ENCODE measurements at regions not wholly inside any gene's neighbourhood (a gene's known extent, or its start where the extent isn't known, plus 50 kb on each side); places are given as distances from the start of the nearest gene placed in this dataset.

GRCh38 chr7:41573015-41573414, 129.9 kb downstream of the INHBA start:
- no peak overlapping the region for H3K27ac ChIP-seq
- no peak for DNase-seq
- H3K9me3 ChIP-seq = no peaks in the 10 kb centered on the region
- TF ChIP-seq CTCF (IDR thresholded peaks at IDR 0.05) (no peak), POLR2A (IDR thresholded peaks at IDR 0.05) (no peak)
- peak in 1 of 4 donors; percentile 75 for ATAC-seq
- no peaks in the 10 kb centered on the region for H3K36me3 ChIP-seq
- 71% methylated on average over 2 of the region's 2 CpGs for WGBS (ENCODE audit: insufficient coverage, low coverage, low lambda C conversion rate, missing lambda C conversion rate)
- intact Hi-C loops (cut with DNase I) = no loop called here
- no peaks in the 10 kb centered on the region for H3K4me1 ChIP-seq
- no peaks in the 10 kb centered on the region for H3K27me3 ChIP-seq
- no peak overlapping the region for H3K4me3 ChIP-seq

GRCh38 chr7:41571573-41571972, 131.3 kb downstream of the INHBA start:
- H3K4me3 ChIP-seq = no peak overlapping the region
- ATAC-seq = no peak
- intact Hi-C loops (cut with DNase I) = no loop called here
- H3K4me1 ChIP-seq = no peaks in the 10 kb centered on the region
- no peaks in the 10 kb centered on the region for H3K9me3 ChIP-seq
- no peak for DNase-seq
- H3K27me3 ChIP-seq = no peaks in the 10 kb centered on the region
- H3K27ac ChIP-seq = no peak overlapping the region
- H3K36me3 ChIP-seq = no peaks in the 10 kb centered on the region
- WGBS (ENCODE audit: insufficient coverage, low coverage, low lambda C conversion rate, missing lambda C conversion rate) = 71% methylated on average over 5 of the region's 5 CpGs
- TF ChIP-seq POLR2A (IDR thresholded peaks at IDR 0.05) (no peak), CTCF (IDR thresholded peaks at IDR 0.05) (no peak)

- Histone ChIP-seq H3K4me1 (no peaks in the 10 kb centered on the region), H3K27me3 (no peaks in the 10 kb centered on the region), H3K9me3 (no peaks in the 10 kb centered on the region), H3K36me3 (no peaks in the 10 kb centered on the region), H3K27ac (no peak overlapping the region), H3K4me3 (no peak overlapping the region)
- TF ChIP-seq CTCF (IDR thresholded peaks at IDR 0.05) (no peak), POLR2A (IDR thresholded peaks at IDR 0.05) (no peak)
- DNase-seq (no peak), ATAC-seq (no peak)
- 100% methylated on average over 1 of the region's 1 CpG for WGBS (ENCODE audit: insufficient coverage, low coverage, low lambda C conversion rate, missing lambda C conversion rate)
- intact Hi-C loops (cut with DNase I) = no loop called here
These were observed 132.1 kb downstream of the INHBA start for GRCh38 chr7:41570766-41571165.

- Histone ChIP-seq H3K4me3 (no peak overlapping the region), H3K27me3 (no peaks in the 10 kb centered on the region), H3K36me3 (no peaks in the 10 kb centered on the region), H3K27ac (no peak overlapping the region), H3K4me1 (no peaks in the 10 kb centered on the region), H3K9me3 (no peaks in the 10 kb centered on the region)
- WGBS (ENCODE audit: insufficient coverage, low coverage, low lambda C conversion rate, missing lambda C conversion rate) = 83% methylated on average over 1 of the region's 1 CpG
- ATAC-seq (no peak), DNase-seq (no peak)
- TF ChIP-seq CTCF (IDR thresholded peaks at IDR 0.05) (no peak), POLR2A (IDR thresholded peaks at IDR 0.05) (no peak)
- intact Hi-C loops (cut with DNase I) = no loop called here
These were observed 134.8 kb downstream of the INHBA start for GRCh38 chr7:41568135-41568534.

- TF ChIP-seq POLR2A (IDR thresholded peaks at IDR 0.05) (no peak), CTCF (IDR thresholded peaks at IDR 0.05) (no peak)
- Histone ChIP-seq H3K9me3 (no peaks in the 10 kb centered on the region), H3K27ac (no peak overlapping the region), H3K4me1 (no peaks in the 10 kb centered on the region), H3K27me3 (no peaks in the 10 kb centered on the region), H3K4me3 (no peak overlapping the region), H3K36me3 (no peaks in the 10 kb centered on the region)
- 46% methylated on average over 2 of the region's 2 CpGs for WGBS (ENCODE audit: insufficient coverage, low coverage, low lambda C conversion rate, missing lambda C conversion rate)
- DNase-seq (no peak), ATAC-seq (no peak)
- intact Hi-C loops (cut with DNase I) = no loop called here
These were observed 135.2 kb downstream of the INHBA start for GRCh38 chr7:41567731-41568114.

Data from right lobe of liver (tissue), 6 donors.